Globus pallidus (tissue), 1 donor: ENCODE measurements at regions not wholly inside any gene's neighbourhood (a gene's known extent, or its start where the extent isn't known, plus 50 kb on each side); places are given as distances from the start of the nearest gene placed in this dataset.
"Not testable (repeated sequence)": the region's sequence is repeated elsewhere in the genome, so short reads cannot be mapped to it uniquely, and the experiment has no call there.

Experiments used
- DNase-seq: peaks from one replicate; pipeline ENCODE4 v3.0.0-alpha.2; 2015; ENCODE audit warnings: low spot score

DNA sequence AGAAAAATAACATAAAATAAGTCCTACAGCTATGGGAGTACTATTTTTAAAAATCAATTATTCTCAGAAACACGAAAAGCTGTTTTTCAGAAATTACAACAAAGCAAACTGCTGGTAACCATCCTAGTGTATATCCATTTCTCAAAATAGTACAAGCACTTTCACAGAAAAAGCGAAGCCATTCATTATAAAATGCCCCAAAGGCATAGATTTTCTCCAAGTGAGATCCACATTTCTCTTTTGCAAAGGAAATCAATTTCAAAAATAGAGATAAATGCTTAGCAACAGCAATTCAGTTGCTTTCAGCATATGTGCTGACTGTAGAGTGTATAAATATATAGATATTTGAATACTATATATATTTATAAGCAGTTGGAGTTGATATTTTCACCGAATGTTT is 1266.3 kb downstream of the SI start:
- no peak for DNase-seq

DNA sequence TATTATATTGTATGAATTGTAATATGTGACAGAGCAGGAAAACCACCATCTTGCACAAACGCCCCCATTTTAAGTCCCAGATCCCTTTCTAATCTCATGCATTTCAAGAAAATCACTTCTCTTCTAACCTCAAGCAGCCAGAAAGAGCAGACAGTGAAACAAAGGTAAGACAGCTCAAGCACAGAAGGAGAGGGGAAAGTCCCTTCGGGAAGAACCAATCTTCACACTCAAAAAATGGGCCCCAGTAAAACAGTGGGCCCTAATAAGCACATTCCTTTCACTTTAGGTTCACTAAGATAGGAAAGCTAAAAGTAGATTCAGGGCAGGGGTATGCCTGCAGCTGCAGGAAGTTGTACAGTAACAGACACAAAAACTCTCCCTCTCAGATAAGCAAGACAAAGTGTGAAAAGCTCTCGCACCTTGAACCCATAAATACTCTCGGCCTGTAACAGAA is 1268.7 kb downstream of the SI start:
- DNase-seq = no peak

DNA sequence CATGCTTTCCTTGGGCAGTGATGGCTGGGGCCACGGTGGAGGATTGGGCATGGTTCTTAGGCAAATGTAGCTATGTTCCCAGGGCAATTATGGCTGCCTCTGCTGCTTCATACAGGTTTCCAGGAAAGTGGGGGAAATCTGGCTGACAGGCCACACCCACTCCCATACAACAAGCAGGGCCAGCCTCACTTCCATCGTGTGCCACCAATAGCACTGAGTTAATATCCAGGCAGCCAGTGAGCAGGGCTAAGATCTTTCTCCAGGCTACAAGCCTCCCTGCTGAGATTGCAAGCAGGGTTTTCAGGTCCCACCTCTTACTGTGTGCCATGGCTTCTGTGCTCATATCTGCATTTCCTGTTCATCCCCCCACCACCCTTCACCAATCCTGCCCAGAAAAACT is 1291.9 kb downstream of the SI start:
- no peak for DNase-seq

DNA sequence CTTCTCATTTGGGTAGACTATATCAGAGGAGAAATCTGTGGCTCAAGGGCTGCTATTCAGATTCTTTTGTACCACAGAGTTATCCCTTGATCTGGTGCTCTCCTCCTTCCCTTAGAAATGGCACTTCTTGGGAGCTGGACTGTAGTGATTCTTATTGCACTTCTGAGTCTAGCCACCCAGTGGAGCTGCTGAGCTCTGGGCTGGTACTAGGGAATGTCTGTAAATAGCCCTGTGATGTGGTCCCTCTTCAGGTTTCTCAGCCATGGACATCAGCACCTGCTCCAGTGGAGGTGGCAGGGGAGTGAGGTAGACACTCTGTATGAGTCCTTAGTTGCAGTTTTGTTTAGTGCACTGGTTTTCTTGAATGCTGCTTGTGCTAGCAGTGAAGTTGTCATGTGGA is 1292.6 kb downstream of the SI start:
- no peak for DNase-seq

DNA sequence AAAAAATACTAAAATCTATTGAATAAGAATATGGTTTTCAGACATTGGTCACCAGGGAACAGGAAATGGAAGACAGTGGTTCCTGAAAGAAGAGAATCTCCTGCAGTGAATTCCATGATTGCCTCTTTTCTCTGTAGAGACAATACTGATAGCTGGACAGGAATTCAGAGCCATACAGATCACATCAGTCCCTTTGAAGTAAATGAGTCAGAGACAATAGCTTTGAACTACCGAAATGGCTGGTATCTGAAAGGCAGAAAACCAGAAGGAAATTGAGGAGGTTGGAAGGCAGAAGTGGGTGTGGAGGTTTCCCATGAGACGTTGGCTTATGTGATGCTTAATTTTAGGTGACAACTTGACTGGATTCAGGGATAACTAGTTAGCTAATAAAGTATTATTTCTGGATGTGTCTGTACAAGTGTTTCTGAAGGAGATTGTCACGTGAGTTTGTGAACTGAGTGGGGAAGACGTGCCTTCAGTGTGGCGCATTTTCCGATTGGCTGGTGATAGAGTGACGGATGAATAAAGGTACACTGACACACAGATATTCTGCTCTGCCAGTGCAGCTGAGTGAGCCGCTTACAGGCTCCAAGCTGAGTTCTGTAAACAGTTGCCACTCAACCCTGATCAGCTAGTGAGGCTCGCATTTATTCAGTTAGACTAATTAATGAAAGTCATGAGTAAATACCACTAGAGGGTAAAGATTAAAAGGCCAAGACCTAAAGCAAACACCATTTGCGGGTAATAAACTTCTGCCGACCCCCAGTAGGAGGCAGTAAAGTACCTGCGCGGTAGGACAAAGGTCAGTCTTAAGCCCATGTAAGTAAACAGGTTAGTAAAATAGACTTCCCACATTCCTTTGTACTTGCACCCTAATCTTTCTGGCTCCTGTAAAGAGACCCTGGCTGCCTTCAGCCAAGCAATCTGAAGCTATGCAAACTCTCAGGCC is 1298.6 kb downstream of the SI start:
- DNase-seq = no peak

DNA sequence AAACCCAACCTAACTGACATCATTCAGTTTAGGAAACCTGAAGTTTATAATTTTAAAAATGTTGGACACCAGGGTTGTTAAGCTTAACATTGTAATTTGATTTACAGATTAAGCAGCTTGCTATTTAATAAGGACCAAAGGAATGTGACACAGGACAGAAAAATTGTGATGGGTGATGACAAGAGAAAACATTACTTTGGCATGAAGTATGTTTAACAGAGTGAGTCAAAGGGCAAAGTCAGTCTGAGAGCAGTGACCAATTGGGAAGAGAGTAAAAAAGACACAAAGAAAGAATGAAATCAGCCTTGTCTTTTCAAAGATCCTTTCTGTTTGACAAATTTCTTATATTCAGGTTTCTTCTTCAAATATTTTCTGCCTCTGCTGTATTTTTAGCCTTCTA is 1301.6 kb downstream of the SI start:
- DNase-seq = no peak

DNA sequence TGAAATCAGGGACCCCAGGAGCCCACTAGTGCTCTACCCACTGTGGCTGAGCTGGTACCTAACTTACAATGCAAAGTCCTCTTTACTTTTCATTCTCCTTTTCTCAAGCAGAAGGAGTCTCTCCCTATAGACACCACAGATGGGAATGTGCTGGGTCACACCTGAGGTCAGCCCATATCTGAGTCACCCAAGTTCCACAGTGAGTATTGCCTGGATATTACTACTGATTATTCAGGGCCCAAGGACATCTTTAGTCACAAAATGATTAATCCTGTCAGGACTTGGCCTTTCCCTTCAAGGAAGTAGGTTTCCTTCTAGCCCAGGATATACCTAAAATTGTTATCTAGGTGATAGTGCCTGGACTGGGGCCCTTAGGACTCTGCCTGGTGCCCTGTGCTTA is 1305.2 kb downstream of the SI start:
- no peak for DNase-seq

DNA sequence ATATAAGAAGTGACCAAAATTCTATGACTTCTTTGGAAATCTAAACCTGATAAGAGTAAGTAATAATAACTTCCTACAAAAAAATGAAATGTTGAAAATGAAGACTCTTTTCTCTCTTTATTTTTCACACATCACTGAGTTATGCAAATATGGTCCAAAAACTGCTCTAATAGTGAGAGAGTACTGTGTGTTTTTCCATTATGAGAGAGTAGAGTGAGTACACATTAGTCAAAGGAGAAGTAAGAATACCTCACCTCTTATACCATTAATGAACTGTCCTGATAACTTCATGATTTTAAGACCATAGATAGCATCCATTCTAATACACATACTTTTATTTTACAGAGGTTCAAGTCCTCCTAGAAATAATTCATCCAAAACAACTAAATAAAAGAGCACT is 1310.2 kb downstream of the SI start:
- no peak for DNase-seq

DNA sequence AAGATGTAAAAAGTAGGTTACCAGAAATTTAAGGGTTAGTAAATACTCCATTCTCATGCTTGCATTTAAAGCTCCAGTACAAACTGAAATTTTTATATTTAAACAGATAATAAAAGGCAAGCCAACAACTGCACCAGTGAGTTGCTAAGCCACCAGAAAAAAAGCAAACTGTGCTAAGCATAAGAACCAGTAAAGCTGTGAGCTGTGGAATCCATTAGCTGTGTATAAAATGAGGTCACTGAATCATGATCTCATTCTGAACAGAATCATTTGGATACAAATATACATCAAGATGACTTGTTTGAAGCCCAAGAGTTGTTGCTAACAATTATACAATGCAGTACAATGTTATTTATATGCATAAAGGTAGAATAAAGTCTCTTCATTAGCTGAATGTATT is 1312.2 kb downstream of the SI start:
- DNase-seq = no peak

DNA sequence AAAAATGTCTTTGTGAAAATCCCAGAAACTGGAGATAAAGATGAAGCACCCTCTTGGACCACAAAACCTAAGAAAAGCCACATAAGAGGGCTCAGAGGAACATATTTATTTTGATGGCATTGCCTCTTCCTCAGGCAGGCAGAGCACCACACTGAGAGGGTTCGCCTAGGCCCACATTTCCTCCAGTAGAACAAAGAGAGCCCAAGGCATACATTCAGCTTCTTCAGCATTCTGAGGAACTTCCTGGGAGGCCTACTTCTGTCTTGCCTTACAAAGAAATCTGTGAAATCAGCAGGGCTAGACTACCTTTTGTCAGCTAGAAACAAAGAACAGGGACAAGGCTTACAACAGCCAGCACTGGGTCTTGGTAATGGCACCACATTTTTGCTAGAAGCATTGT is 1325.3 kb downstream of the SI start:
- no peak for DNase-seq

DNA sequence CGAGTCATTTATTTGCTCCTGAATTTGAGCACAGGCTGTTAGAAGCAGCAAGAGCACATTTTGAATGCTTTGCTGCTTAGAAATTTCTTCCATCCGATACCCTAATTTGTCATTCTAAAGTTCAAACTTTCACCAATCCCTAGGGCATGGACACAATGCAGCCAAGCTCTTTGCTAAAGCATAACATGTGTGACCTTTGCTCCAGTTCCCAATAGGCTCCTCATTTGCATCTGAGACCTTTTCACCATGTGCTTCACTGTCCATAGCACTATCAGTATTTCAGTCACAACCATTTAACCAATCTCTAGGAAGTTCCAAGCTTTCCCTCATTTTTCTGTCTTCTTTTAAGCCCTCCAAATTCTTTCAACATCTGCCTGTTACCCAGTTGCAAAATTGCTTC is 1333.1 kb downstream of the SI start:
- no peak for DNase-seq

DNA sequence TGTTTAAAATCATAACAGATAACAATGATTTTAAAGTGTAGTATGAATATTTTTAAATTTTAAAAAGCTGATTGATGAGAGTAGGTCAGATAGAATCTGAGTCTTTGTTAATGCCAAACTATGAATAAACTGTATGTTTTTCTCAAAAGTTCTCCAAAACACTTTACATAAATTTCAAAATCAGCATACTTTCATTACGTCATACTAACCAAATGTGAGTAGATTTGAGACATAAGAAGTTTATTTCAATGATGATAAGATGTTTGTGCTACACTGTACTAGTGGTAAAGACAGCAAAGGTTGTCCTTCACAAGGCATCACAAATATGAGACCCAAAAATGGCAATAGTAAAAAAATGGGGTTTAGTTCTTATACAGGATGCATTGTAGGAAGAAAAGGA is 1342.9 kb downstream of the SI start:
- no peak for DNase-seq

DNA sequence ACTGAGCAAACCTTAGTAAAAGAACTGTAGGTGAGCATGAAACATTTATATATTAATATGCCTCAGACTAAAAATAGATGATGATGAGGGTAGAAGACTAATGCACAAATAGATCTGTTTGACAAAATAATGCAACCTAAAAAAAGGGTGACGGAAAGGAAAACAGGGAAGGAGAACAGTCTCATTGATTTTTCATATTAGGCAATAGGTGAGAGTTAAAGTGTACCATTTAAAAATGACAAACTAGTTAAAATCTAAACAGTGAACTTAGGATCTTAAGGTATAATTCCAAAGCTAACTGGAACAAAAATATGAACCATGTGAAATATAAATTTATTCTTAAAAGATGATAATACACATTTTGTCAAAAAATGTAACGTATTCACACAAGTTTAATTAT is 1347.6 kb downstream of the SI start:
- no peak for DNase-seq

DNA sequence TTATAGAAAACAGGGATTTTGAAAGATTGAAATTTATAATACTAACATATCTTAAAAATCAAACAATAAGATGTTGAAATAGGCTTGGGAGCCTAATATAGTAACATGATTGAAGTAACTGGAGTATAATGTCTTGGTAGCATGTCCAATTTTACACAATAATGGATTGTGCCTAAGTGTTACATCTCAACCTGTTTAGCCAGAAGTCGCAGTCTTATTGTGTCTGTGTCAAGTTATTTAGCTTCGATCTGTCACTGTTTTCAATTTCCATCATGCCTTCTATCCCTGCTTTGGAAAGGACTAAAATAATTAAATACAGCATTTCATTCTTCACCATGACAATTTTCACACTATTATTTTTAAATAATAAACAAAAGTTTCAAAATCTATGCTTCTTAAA is 1352.2 kb downstream of the SI start:
- DNase-seq = no peak

DNA sequence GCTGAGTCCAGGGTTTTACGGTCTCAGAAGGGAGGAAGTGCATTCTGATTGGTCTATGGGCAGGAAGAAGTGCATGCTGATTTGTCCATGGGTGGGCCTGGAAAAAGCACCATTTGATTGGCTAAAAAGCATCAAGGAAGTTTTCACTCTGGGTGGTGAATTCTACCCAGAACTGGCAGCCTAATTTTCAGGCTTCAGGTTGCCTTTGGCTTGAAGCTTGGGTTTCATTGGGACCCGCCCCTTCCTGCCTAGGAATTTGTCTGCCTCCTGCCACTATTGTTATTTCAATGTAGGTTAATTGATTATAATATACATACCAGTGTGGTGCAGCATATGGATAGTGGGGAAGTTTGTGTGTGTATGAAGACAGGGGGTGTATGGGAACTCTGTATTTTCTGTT is 1355.9 kb downstream of the SI start:
- DNase-seq = no peak

DNA sequence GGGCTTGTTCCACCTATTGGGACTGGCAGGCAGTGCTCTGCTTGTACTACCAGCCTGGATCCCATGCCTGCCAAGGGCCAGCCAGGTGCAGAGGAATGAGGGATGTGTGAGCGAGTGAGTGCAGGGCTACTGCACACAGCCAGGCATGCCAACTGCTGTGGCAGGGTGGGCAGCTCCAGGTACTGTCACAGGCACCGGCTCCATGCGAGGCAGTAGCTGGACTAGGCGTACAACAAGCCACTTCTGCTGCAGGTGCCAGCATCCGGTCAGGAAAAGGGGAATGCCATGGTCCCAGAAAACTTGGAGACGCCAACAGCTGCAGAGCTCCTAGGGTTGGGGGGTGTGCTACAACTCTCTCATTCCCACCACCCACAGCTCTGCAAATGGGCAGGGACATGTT is 1356.7 kb downstream of the SI start:
- DNase-seq = no peak

DNA sequence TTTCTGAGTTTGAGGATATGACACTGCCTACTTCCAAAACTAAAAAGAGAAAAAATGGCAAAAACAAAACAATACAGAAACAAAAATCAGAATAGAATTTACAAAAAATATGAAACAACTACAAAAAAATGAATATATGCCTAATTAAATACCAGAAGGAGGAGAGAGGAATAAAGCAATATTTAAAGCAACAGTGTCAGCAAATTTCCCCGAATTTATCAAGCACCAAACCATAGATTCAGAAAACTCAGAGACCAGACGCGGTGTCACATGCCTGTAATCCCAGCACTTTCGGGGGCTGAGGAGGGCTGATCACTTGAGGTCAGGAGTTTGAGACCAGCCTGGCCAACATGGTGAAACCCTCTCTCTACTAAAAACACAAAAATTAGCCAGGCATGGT is 1360.9 kb downstream of the SI start:
- DNase-seq = no peak

DNA sequence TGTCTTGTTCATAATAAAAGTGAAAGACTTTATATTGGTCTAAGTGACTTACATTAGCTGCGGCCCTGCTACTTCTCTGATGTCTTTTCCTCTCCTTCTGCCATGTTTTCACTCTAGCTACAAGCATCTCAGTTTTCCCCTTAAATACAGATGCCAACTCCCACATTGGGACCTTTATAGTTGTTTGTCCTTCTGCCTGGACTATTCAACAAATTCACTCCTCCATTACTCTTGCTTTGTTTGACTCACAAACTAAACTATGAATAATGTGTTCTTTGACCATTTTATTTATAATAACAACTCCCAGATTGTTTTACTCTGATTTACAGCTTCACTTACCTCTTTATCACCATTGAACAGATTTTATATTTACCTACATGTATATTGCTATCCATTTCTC is 1369.9 kb downstream of the SI start:
- no peak for DNase-seq

DNA sequence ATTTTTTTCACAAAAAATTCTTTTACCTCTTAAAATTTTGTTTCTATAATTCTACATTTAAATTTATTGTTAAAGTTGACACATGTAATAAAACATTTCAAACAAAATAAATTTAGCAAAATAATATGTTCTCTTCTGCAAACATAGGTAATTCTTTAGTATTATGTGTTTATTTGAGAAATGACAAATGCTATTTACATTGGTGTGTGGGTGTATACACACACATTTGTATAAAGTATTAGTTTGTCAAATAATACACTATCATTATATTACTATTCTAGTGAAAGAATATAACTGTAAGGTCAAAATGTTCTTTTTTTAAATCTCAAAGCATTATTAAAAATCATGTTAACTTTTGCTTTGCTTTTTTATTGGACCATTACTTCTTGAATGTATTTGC is 1370.6 kb downstream of the SI start:
- no peak for DNase-seq

DNA sequence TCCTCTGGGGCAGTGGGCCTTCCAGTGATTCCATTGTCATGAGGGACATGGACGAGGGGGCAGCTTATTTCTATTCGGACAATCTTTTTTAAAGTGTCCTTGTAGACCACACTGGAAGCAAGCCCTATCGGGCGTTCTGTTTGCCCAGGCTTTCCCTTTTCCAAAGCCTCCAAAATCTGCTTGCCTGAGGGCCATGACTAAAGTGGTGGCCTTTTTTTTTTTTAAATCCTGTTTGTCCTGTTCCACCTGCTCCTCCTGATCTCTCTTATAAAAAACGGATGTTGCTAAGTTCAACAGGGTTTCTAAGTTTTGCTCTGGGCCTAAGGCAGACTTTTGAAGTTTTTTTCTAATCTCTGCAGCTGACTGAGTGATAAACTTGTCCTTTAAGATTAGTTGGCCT is 1380.1 kb downstream of the SI start:
- not testable (repeated sequence) for DNase-seq

DNA sequence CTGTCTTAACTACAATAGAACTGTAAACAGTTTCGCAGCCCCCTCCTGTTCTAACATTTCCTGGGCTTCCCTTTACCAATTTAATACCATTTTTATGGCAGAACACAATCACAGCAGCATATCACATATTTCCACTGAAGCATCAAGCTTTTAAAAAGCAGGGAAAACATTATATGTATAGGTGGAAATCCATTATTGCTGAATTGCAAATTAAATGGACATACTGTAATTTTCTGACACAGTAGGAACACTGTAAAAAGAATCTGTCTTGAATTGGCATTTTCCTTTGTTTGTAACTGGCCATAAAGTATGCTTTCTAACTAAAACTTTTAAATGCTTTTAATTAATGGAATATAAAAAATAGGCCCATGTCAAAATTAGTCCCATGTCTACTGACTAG is 1385.8 kb downstream of the SI start:
- DNase-seq = no peak

DNA sequence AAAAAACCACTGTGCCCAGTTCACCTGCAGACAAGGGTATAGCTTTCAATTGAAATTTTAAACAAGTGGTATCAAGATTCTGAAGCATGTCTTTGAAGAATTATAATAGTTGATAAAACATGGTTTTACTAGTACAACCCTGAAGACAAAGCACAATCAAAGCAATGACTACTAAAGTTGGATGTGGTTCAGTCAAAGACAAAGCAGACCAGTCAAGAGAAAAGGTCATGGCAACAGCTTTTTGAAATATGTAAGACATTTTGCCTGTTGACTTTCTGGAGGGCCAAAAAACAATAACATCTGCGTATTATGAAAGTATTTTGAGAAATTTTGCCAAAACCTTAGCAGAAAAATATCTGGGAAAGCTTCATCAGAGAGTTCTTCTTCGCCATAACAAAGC is 1393.6 kb downstream of the SI start:
- no peak for DNase-seq

DNA sequence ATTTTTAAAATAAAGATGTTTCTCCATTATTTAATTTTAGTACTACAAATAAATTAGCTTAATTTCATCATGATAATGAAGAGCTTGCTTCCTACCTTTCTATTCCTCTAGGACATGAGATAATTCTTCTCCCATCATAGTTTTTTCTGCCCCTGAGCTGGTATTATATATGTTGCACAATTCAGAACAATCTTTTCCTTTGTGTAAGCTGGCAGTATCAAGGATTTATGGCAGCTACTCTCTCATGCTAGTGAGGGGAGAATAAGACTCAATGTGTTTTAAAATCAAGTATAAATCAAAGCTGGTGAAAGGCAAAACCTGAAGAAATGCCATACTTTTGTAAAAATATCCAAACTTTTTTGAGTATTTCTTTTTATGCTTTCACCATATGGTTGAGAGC is 1405.3 kb downstream of the SI start:
- DNase-seq = no peak

DNA sequence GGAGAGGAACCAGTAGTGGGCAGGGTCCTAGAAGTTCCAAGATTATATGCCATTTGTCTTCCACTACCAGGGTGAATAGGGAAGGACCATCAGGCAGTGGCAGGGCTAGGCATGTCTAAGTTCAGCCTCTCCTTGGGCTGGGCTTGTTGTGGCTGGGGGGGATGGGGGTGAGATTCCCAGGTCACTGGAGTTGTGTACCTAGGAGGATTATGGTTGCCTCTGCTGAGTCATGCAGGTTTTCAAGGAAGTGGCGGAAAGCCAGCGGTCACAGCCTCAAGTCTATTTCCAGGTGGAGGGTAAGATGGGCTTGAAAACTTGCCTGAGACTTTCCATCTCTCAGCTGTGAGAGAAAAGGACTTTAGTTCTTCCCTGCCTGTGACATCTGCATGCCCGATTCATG is 1407.1 kb downstream of the SI start:
- DNase-seq = no peak
